Subcutaneous abdominal adipose tissue (tissue), 5 donors: ENCODE measurements at regions not wholly inside any gene's neighbourhood (a gene's known extent, or its start where the extent isn't known, plus 50 kb on each side); places are given as distances from the start of the nearest gene placed in this dataset.

Experiments
- H3K27ac ChIP-seq: one replicate; pipeline ENCODE4 v1.7.0; 2013; ENCODE audit warnings: low read depth, mild to moderate bottlenecking, inconsistent platforms, low read length, moderate library complexity
- H3K27me3 ChIP-seq, 5 donors: one replicate each; pipeline ENCODE4 v1.7.0; 2013; ENCODE audit warnings: low read length in 5 of 5, inconsistent platforms in 1 of 5; ENCODE audit not compliant: control insufficient read depth in 5 of 5, insufficient read depth in 4 of 5
- H3K36me3 ChIP-seq, 5 donors: one replicate each; pipeline ENCODE4 v1.7.0; 2013; ENCODE audit warnings: low read length in 5 of 5; ENCODE audit not compliant: control insufficient read depth in 5 of 5, insufficient read depth in 5 of 5
- H3K4me1 ChIP-seq, 5 donors: one replicate each; pipeline ENCODE4 v1.7.0; 2013; ENCODE audit warnings: low read length in 5 of 5, mild to moderate bottlenecking in 3 of 5, moderate library complexity in 1 of 5; ENCODE audit not compliant: control insufficient read depth in 5 of 5, insufficient read depth in 5 of 5
- H3K4me3 ChIP-seq, 5 donors: one replicate each; pipeline ENCODE4 v1.7.0; 2013; ENCODE audit warnings: low read length in 5 of 5, low read depth in 1 of 5
- H3K9ac ChIP-seq, 5 donors: one replicate each; pipeline ENCODE4 v1.7.0; 2013; ENCODE audit warnings: low read length in 5 of 5, mild to moderate bottlenecking in 4 of 5, moderate library complexity in 3 of 5
- H3K9me3 ChIP-seq, 5 donors: one replicate each; pipeline ENCODE4 v1.7.0; 2013; ENCODE audit warnings: low read length in 5 of 5; ENCODE audit not compliant: control insufficient read depth in 5 of 5
- donor health status: healthy.
- donor health status: healthy.
- donor health status: healthy.
- donor health status: healthy.
- donor health status: healthy.

DNA sequence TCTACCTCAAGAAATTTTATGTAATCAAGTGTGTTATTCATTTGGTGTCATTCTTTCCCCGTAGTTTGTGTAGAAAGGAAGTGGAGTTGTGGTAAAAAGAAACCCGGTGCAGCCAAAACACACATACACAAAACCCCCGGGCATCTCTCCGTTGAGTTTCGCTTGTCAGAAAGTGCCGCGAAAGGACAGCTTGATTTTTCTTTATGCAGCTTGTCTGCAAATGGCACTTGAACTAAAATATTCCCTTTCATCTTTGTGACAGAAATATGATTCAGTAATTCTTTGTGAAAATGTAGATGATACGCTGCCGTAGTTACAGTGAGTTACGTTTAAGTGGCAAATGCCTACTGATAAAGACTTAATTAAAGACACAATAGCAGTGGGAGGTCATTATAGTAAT, 268.8 kb upstream of the SPRED2 start:
- Histone ChIP-seq H3K27me3 (peaks cover 0 to 5% (median 0%) of the 10 kb centered on the region in 5 donors), H3K27ac (no peak overlapping the region), H3K36me3 (no peaks in the 10 kb centered on the region), H3K9me3 (no peaks in the 10 kb centered on the region), H3K9ac (no peak overlapping the region), H3K4me1 (no peaks in the 10 kb centered on the region), H3K4me3 (no peak overlapping the region)

DNA sequence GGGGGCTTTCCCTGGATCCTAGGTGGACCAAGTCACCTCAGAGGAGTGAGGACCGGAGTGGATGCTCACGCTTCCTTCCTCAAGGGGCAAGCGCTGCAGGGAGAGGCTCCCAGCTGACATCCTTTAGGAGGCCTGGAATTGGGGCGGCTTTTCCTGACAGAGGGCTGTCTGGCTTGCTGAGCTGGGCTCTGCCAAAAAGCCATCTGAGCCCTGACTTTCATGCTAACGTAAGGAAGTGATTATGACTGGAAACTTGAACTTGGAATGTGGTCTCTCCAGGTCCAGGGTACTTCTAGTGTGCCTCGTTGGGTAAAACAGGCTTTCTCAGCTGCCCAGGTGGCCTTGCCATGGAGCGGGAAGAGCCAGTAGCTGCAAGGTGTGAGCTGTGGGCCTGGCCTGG, 268.3 kb upstream of the SPRED2 start:
- H3K4me1 ChIP-seq: no peaks in the 10 kb centered on the region
- H3K27me3 ChIP-seq: peaks cover 0 to 5% (median 0%) of the 10 kb centered on the region in 5 donors

DNA sequence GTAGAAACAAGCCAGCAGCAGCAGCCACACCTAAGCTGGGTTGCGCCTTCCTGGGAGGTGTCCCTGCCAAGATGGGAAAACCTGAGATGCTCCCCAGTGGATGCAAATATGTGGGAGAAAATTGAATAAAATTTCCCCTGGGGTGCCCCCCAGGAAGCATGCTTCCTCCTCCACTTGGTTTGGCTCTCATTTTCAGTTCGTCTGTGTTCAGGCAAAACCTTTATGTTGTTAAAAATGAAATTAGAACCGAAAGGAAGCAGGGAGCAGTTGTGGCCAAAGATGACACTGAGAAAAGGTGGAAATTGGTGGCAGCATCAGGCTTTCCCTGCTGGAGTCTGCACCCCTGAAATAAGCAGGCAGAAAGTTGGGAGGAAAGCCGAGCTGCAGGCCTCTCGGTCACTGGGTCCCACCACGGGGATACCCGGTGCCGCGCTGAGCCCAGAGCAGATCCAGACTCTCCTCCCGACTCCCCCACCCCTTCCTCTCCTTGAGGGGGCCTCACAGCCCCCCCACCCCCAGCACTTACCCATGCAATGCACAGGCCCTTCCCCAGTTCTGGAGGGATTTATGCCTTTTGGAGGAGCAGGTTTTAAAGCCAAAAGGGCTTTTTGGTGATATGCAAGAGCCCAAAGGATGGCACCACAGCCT, 267.7 kb upstream of the SPRED2 start:
- no peaks in the 10 kb centered on the region for H3K4me1 ChIP-seq
- no peak overlapping the region for H3K4me3 ChIP-seq
- H3K27me3 ChIP-seq: peaks cover 0 to 5% (median 0%) of the 10 kb centered on the region in 5 donors
- no peak overlapping the region for H3K27ac ChIP-seq
- H3K36me3 ChIP-seq: no peaks in the 10 kb centered on the region
- H3K9me3 ChIP-seq: no peaks in the 10 kb centered on the region
- H3K9ac ChIP-seq: no peak overlapping the region

More for the DNA sequence above, 268.3 kb upstream of the SPRED2 start:
- no peaks in the 10 kb centered on the region for H3K9me3 ChIP-seq
- H3K9ac ChIP-seq: no peak overlapping the region
- no peak overlapping the region for H3K27ac ChIP-seq
- H3K4me3 ChIP-seq: no peak overlapping the region
- no peaks in the 10 kb centered on the region for H3K36me3 ChIP-seq

DNA sequence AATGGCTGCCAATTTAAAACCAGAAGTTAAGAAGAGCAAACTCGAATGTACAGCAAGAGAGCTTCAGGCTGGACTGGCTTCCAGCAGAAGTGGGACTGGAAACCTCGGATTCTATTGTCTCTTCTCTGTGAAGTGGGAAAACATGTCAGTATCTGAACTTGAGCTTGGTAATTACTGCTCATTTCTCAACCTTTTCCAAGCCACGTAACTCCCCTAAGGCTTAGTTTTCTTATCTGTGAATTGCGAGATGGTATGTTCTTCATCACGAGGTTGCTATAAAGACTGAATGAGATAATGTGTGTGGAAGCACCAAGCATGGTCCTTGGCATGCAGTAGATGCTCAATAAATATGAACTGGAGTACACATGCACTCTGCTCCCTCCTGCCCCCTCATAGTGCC, 259.4 kb upstream of the SPRED2 start:
- Histone ChIP-seq H3K36me3 (no peaks in the 10 kb centered on the region), H3K27ac (no peak overlapping the region), H3K4me3 (no peak overlapping the region), H3K4me1 (no peaks in the 10 kb centered on the region), H3K27me3 (peaks cover 0 to 3% (median 0%) of the 10 kb centered on the region in 5 donors), H3K9ac (no peak overlapping the region), H3K9me3 (no peaks in the 10 kb centered on the region)

DNA sequence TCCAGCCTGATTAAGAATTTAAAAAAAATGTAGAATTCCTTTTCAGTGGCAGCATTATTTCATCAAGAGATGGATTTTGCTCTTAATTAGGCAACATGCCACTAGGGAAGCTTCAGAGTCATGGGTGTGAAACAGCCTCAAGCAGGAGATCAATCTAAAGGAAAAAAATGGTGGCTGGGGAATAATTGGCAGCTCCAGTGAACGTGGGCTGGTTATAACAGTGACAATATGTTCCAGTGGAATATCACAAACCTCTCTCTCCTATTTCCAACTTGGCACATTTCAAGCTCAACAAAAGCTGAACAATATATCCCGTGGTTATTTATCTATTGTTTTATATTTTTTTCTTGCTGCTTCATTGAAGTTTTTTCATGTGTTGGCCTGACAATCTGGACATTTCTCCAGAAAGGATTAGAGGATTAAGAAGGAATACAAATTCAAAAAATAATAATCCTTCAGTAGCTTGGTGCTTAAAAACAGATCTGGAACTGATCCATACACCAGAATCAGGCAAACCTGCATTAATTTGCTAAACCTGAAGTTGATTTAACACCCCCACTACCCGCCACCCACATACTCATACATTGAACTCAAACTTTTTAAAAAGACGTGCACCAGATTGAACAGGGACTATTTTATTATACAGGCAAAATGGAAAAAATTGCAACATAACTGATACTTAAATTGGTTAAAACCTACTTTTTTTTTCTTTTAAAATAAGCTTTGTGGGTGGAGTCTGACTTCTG, 255.9 kb upstream of the SPRED2 start:
- Histone ChIP-seq H3K9me3 (no peaks in the 10 kb centered on the region), H3K9ac (no peak overlapping the region), H3K4me1 (no peaks in the 10 kb centered on the region), H3K27ac (no peak overlapping the region), H3K36me3 (no peaks in the 10 kb centered on the region), H3K27me3 (peaks cover 0 to 3% (median 0%) of the 10 kb centered on the region in 5 donors), H3K4me3 (no peak overlapping the region)

DNA sequence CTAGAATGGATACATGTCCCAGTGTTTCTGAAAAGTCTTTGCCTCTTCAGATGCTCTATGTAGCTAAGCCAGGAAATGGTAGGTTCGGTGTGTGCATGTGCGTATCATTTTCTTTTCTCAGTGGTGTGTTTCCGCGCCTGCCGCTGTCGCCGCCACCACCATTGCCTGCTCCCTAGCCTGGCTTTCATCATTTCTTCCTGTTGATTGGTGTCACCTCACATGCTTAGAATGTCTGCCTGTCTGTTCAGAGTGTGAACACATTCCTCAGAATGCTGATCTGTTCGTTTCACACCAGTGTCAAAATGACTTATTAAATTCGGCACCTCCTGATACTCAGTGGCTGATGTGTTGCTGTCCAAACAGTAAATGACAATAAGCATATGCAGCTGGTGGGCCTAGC, 255.2 kb upstream of the SPRED2 start:
- H3K9ac ChIP-seq: no peak overlapping the region
- H3K9me3 ChIP-seq: no peaks in the 10 kb centered on the region
- no peak overlapping the region for H3K27ac ChIP-seq
- H3K27me3 ChIP-seq: peaks cover 0 to 3% (median 0%) of the 10 kb centered on the region in 5 donors
- H3K4me3 ChIP-seq: no peak overlapping the region
- no peaks in the 10 kb centered on the region for H3K36me3 ChIP-seq
- H3K4me1 ChIP-seq: no peaks in the 10 kb centered on the region

DNA sequence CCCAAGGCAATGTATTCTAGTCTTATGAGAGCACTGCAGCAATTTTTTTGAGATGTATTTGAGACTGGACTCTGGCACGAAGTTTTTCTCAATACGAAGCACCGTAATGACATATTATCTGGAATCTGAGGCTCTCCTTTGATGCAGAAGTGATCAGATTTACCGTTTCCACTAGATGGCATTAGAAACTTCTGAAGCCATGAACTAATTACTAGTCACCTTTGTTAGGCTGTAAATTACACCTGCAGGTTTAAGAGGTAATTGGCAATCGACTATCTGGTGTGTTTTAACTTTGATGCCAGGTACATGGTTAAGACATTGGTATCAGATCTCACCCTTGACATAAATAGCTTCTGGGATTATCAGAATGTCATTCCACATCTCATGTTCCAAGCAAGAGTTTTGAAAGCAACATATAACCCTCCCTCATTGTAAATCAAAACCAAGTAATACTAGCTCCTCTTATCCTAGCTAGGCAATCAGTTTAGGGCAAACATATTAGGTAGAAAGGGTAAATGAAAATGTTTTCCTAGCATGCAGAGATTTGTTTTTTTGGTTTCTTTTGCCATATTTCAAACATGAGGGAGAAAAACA, 254.6 kb upstream of the SPRED2 start:
- H3K9me3 ChIP-seq: no peaks in the 10 kb centered on the region
- no peaks in the 10 kb centered on the region for H3K36me3 ChIP-seq
- H3K4me1 ChIP-seq: peaks cover 0 to 3% (median 0%) of the 10 kb centered on the region in 5 donors
- H3K27me3 ChIP-seq: peaks cover 0 to 2% (median 0%) of the 10 kb centered on the region in 5 donors
- no peak overlapping the region for H3K27ac ChIP-seq
- H3K4me3 ChIP-seq: no peak overlapping the region
- H3K9ac ChIP-seq: no peak overlapping the region

DNA sequence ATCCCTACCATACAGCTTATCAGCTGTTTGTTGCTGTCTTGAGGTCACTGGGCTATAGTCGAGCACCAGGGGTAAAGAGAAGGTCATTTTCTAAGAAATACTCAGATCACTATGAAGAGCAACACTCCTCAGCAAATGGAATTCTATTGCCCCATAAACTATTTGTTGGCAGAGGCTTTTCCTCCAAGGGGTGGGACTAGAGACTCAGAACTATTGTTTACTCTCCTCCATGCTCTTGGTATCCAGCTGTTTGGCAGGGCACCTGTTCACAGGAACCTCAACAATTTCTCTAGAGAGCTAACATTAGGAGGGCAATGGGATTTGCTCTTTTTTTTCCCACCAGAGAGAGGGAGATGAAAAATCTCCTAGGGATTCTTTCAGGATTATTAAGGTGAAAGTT, 249.1 kb upstream of the SPRED2 start:
- H3K36me3 ChIP-seq: no peaks in the 10 kb centered on the region
- no peak overlapping the region for H3K4me3 ChIP-seq

DNA sequence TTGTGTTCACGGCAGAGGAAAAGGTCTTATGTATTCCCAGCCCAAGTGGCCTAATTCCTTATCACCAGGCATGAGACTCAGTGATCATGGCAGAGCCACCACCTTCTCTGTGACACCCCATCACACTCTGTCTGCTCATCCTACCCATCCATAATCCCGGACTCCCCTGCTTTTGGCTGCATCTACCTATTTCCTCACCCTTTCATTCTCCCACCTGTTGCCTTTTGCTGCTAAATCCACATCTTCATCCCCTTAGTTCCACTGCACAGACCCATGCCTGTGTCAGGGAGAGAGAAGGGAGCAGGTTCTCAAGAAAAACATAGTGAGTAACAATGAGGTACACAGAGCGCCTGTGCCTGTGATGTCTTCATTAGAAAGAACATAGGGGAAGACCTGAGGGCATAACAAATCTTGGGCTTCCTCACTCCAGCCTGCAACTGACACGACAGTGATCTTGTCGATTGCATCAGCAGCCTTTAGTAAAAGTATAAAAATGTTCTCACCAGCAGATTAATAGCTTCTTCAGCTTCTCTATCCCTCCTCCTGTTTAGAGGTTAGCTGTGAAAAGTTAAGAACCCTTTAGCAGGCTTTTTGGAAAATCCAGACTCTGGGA, 246.5 kb upstream of the SPRED2 start:
- Histone ChIP-seq H3K4me1 (peaks cover 0 to 5% (median 2%) of the 10 kb centered on the region in 5 donors), H3K27me3 (no peaks in the 10 kb centered on the region), H3K4me3 (no peak overlapping the region), H3K9me3 (peaks cover 6 to 23% (median 16%) of the 10 kb centered on the region in 5 donors), H3K9ac (no peak overlapping the region), H3K27ac (no peak overlapping the region), H3K36me3 (no peaks in the 10 kb centered on the region)

More for the DNA sequence above, 249.1 kb upstream of the SPRED2 start:
- H3K9ac ChIP-seq: no peak overlapping the region
- peaks cover 0 to 3% (median 0%) of the 10 kb centered on the region in 5 donors for H3K4me1 ChIP-seq
- H3K27ac ChIP-seq: no peak overlapping the region
- peaks cover 0 to 2% (median 0%) of the 10 kb centered on the region in 5 donors for H3K9me3 ChIP-seq
- no peaks in the 10 kb centered on the region for H3K27me3 ChIP-seq

DNA sequence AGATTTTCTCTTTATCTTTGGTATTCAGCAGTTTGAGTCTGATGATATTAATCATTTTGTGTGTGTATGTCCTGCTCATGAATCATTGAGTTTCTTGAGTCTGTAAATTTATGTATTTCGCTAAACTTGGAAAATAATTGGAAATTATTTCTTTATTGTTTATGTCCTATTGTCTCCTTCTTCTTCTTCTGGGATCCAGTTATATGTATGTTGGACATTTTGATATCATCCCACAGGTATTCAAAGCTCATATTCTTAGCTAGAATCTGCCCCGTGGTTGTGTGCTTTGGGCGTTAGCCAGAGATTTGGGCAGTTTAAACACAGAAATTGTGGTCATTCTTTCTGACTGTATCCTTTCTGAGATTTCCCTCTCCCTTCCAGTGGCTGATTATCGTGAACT, 243.0 kb upstream of the SPRED2 start:
- Histone ChIP-seq H3K4me1 (peaks cover 0 to 5% (median 0%) of the 10 kb centered on the region in 5 donors), H3K9me3 (peaks cover 6 to 23% (median 16%) of the 10 kb centered on the region in 5 donors), H3K4me3 (peak overlapping the region in 2 of 5 donors; percentile 2 to 30), H3K36me3 (no peaks in the 10 kb centered on the region), H3K27me3 (no peaks in the 10 kb centered on the region), H3K27ac (no peak overlapping the region), H3K9ac (no peak overlapping the region)
